HEK293 (cell line): ENCODE measurements at regions not wholly inside any gene's neighbourhood (a gene's known extent, or its start where the extent isn't known, plus 50 kb on each side); places are given as distances from the start of the nearest gene placed in this dataset.

ENCODE experiments used
- CTCF ChIA-PET: fragments of 350-600 bp; formaldehyde crosslinking; extraction: SDS; loops from one replicate; lab custom pipeline; 2021; ENCODE audit warnings: antibody characterized with exemption; lab: Yijun Ruan, JAX
- POLR2A ChIA-PET: fragments of 300-600 bp; formaldehyde crosslinking; extraction: SDS; loops from one replicate; lab custom pipeline; 2020; ENCODE audit warnings: antibody characterized with exemption, inconsistent platforms; lab: Yijun Ruan, JAX
- H3K27ac ChIP-seq: fragments of 200-500 bp; sonication (Bioruptor generic); 2 replicates; pipeline ENCODE4 v1.5.1; 2014; ENCODE audit warnings: low read depth, low read length, control low read depth, inconsistent platforms; ENCODE audit errors: extremely low read depth
- H3K36me3 ChIP-seq, 2 experiments: fragments of 200-500 bp in 1 of 2; sonication (Bioruptor generic) in 1 of 2; 1 replicate in 1 of 2; 2 replicates in 1 of 2; pipeline ENCODE4 v1.5.1; 2014 to 2017; ENCODE audit warnings: inconsistent platforms in 2 of 2, low read length in 2 of 2; ENCODE audit not compliant: control insufficient read depth in 2 of 2, insufficient read depth in 1 of 2
- H3K4me1 ChIP-seq: fragments of 200-500 bp; sonication (Bioruptor generic); 2 replicates; pipeline ENCODE4 v1.5.1; 2014; ENCODE audit warnings: mild to moderate bottlenecking, low read length, inconsistent platforms; ENCODE audit not compliant: control insufficient read depth, insufficient read depth
- H3K4me3 ChIP-seq: 2 replicates; pipeline ENCODE4 v1.5.1; 2011; ENCODE audit warnings: low read depth, mild to moderate bottlenecking, control low read depth, low read length, moderate library complexity
- H3K9me3 ChIP-seq: fragments of 200-500 bp; sonication (Bioruptor generic); 2 replicates; pipeline ENCODE4 v1.5.1; 2014; ENCODE audit warnings: low read depth, low read length, inconsistent platforms; ENCODE audit not compliant: control insufficient read depth, insufficient read depth
- ATF2 ChIP-seq: fragments of 450-650 bp; formaldehyde crosslinking; IDR thresholded peaks from 2 replicates; pipeline ENCODE4 v1.5.1; 2016; ENCODE audit warnings: missing biosample characterization, missing genetic modification characterization, low read depth
- OSR2 ChIP-seq: fragments of 450-650 bp; formaldehyde crosslinking; IDR thresholded peaks from 2 replicates; pipeline ENCODE4 v1.5.1; 2016; ENCODE audit warnings: missing biosample characterization, missing genetic modification characterization
- ZBTB17 ChIP-seq: fragments of 450-650 bp; formaldehyde crosslinking; IDR thresholded peaks from 2 replicates; pipeline ENCODE4 v1.5.1; 2016; ENCODE audit warnings: missing biosample characterization, missing genetic modification characterization
- ZNF10 ChIP-seq: fragments of 450-650 bp; formaldehyde crosslinking; IDR thresholded peaks from 2 replicates; pipeline ENCODE4 v1.5.1; 2017; ENCODE audit warnings: missing biosample characterization, missing genetic modification characterization
- ZNF132 ChIP-seq: fragments of 450-650 bp; formaldehyde crosslinking; IDR thresholded peaks from 2 replicates; pipeline ENCODE4 v1.5.1; 2017; ENCODE audit warnings: missing biosample characterization, missing genetic modification characterization, borderline replicate concordance
- ZNF140 ChIP-seq: fragments of 450-650 bp; formaldehyde crosslinking; IDR thresholded peaks from 2 replicates; pipeline ENCODE4 v1.5.1; 2016; ENCODE audit warnings: missing biosample characterization, missing genetic modification characterization
- ZNF184 ChIP-seq: fragments of 450-650 bp; IDR thresholded peaks from 2 replicates; pipeline ENCODE4 v1.5.1; 2018; ENCODE audit warnings: missing biosample characterization, mild to moderate bottlenecking, missing genetic modification characterization
- ZNF416 ChIP-seq: fragments of 450-650 bp; formaldehyde crosslinking; IDR thresholded peaks from 2 replicates; pipeline ENCODE4 v1.5.1; 2016; ENCODE audit warnings: missing biosample characterization, missing genetic modification characterization
- ZNF529 ChIP-seq: fragments of 450-650 bp; formaldehyde crosslinking; IDR thresholded peaks from 2 replicates; pipeline ENCODE4 v1.5.1; 2017; ENCODE audit warnings: missing genetic modification characterization, missing biosample characterization; ENCODE audit not compliant: insufficient replicate concordance
- ZNF585B ChIP-seq: fragments of 450-650 bp; formaldehyde crosslinking; IDR thresholded peaks from 2 replicates; pipeline ENCODE4 v1.5.1; 2016; ENCODE audit warnings: missing biosample characterization, missing genetic modification characterization
- ZNF623 ChIP-seq: fragments of 450-650 bp; formaldehyde crosslinking; IDR thresholded peaks from 2 replicates; pipeline ENCODE4 v1.5.1; 2016; ENCODE audit warnings: missing biosample characterization, missing genetic modification characterization
- ZNF664 ChIP-seq: fragments of 450-650 bp; formaldehyde crosslinking; IDR thresholded peaks from 2 replicates; pipeline ENCODE4 v1.5.1; 2016; ENCODE audit warnings: missing biosample characterization, missing genetic modification characterization
- ZNF701 ChIP-seq: fragments of 450-650 bp; formaldehyde crosslinking; IDR thresholded peaks from 2 replicates; pipeline ENCODE4 v1.5.1; 2016; ENCODE audit warnings: missing biosample characterization, missing genetic modification characterization
- ZNF792 ChIP-seq: fragments of 450-650 bp; formaldehyde crosslinking; IDR thresholded peaks from 2 replicates; pipeline ENCODE4 v1.5.1; 2016; ENCODE audit warnings: missing biosample characterization, missing genetic modification characterization
- TF ChIP-seq, protein P1 (sequence below): fragments of 450-650 bp; formaldehyde crosslinking; IDR thresholded peaks from 2 replicates; pipeline ENCODE4; 2016; ENCODE audit warnings: missing biosample characterization, missing genetic modification characterization
- TF ChIP-seq, protein P2 (sequence below): fragments of 450-650 bp; formaldehyde crosslinking; IDR thresholded peaks from 2 replicates; pipeline ENCODE4 v1.5.1; 2017; ENCODE audit warnings: missing biosample characterization, missing genetic modification characterization

DNA sequence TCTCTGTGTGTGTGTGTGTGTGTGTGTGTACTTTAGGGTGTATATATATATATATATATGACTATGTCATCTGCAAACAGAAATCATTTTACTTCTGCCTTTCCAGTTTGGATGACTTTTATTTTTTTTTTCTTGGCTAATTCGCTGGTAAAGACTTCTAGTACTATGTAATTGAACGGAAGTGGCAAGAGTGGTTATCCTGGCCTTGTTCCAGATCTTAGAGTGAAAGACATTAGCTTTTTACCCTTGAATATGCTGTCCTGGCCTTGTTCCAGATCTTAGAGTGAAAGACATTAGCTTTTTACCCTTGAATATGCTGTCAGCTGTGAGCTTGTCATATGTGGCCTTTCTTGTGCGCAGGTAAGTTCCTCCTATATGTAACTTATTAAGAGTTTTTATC is 72.7 kb upstream of the MYOCD start:
- POLR2A ChIA-PET = no interaction called here
- Histone ChIP-seq H3K4me1 (peaks cover 7% of the 10 kb centered on the region), H3K4me3 (no peak overlapping the region), H3K27ac (no peak overlapping the region)
- TF ChIP-seq ZNF132 (tag by site-specific recombination) (no peak), ATF2 (tag by site-specific recombination) (no peak), ZNF529 (tag by site-specific recombination) (no peak), ZNF664 (tag by site-specific recombination) (peak; percentile 64; the same call in 1 of the 2 replicates), OSR2 (tag by site-specific recombination) (no peak), ZNF10 (tag by site-specific recombination) (no peak)
- TF ChIP-seq, all 188 proteins: peak for 1
- Histone ChIP-seq H3K36me3 (no peaks in the 10 kb centered on the region), H3K9me3 (no peaks in the 10 kb centered on the region)
- CTCF ChIA-PET = interaction anchor here (0.7 to 1.1 kb wide), 3 partner anchors 43 to 340 kb away, joined by 3 read pairs; no protein-coding TSS in a partner anchor

- TF ChIP-seq ZNF792 = no peak
- TF ChIP-seq ZNF184 (tag by site-specific recombination) = no peak
- no peak for TF ChIP-seq ZNF140 (tag by site-specific recombination)
- no peak for TF ChIP-seq ZBTB17 (tag by site-specific recombination)
- TF ChIP-seq ZNF701 = no peak
- TF ChIP-seq, protein P1, sequence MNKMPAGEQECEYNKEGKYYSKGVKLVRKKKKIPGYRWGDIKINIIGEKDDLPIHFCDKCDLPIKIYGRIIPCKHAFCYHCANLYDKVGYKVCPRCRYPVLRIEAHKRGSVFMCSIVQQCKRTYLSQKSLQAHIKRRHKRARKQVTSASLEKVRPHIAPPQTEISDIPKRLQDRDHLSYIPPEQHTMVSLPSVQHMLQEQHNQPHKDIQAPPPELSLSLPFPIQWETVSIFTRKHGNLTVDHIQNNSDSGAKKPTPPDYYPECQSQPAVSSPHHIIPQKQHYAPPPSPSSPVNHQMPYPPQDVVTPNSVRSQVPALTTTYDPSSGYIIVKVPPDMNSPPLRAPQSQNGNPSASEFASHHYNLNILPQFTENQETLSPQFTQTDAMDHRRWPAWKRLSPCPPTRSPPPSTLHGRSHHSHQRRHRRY = no peak
- no peak for TF ChIP-seq ZNF416
- TF ChIP-seq, all 188 proteins: peak for 0
- Histone ChIP-seq H3K4me1 (peaks cover 7% of the 10 kb centered on the region), H3K9me3 (no peaks in the 10 kb centered on the region), H3K36me3 (no peaks in the 10 kb centered on the region), H3K4me3 (no peak overlapping the region), H3K27ac (no peak overlapping the region)
- ChIA-PET CTCF (no interaction called here), POLR2A (no interaction called here)
These were observed 68.7 kb upstream of the MYOCD start for GRCh38 chr17:12596961-12597360.

- no peak overlapping the region for H3K4me3 ChIP-seq
- no peak overlapping the region for H3K27ac ChIP-seq
- TF ChIP-seq ZNF585B (tag by site-specific recombination) (no peak), ZNF623 (tag by site-specific recombination) (no peak)
- TF ChIP-seq, protein P2, sequence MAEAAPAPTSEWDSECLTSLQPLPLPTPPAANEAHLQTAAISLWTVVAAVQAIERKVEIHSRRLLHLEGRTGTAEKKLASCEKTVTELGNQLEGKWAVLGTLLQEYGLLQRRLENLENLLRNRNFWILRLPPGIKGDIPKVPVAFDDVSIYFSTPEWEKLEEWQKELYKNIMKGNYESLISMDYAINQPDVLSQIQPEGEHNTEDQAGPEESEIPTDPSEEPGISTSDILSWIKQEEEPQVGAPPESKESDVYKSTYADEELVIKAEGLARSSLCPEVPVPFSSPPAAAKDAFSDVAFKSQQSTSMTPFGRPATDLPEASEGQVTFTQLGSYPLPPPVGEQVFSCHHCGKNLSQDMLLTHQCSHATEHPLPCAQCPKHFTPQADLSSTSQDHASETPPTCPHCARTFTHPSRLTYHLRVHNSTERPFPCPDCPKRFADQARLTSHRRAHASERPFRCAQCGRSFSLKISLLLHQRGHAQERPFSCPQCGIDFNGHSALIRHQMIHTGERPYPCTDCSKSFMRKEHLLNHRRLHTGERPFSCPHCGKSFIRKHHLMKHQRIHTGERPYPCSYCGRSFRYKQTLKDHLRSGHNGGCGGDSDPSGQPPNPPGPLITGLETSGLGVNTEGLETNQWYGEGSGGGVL (tag by site-specific recombination) = no peak
- H3K4me1 ChIP-seq = peaks cover 4% of the 10 kb centered on the region
- H3K9me3 ChIP-seq = no peaks in the 10 kb centered on the region
- ChIA-PET CTCF (no interaction called here), POLR2A (no interaction called here)
- H3K36me3 ChIP-seq = no peaks in the 10 kb centered on the region
These were observed 67.8 kb upstream of the MYOCD start for GRCh38 chr17:12597895-12598294.
